ENCODE measurements at regions not wholly inside any gene's neighbourhood (a gene's known extent, or its start where the extent isn't known, plus 50 kb on each side); places are given as distances from the start of the nearest gene placed in this dataset.

DNA sequence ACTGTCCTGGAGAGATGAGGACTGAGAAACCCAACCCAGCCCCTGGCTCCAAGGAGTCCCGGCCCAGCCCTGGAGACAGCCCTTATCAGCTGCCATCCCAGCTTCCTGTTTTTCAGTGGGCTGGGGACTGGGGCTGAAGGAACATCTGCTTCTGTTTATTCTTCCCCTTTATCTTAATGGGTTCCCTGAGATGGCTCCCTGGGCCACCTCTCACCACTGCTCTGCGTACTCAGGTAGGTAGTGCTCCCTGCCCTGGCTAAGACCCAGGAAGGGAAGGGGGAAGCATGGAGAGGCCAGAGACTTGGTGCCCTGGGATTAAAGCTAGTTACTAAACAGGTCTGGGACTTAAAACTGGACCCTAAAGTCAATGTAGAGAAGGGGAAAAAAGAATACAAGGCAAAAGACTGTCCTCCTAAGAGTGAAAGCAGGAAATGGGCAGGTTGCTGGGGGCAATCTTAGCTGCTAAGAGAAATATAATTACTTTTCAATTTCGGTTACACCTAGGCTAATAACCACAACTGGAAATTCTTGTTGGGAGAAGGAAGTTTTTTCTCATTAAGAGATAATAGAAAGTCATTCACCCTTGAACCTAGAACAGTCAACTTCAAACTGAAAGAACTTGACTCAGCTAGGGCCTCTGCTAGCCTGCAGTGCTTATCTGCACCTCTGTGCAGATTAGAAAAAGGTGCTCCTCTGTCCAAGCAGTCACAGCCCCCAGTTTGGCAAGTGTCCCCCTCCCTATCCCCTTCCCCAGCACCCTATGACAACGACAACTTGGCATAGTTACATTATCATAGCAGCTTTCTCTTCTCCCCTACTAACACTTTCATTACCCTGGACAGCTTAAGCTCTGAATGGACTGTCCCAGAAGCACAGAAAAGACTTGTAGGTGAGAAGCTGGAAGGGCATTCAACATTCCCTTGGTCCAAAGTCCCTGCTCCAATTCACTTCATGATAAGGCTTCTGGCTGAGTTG is 65.6 kb upstream of the KDM7A start:
- FAIRE-seq, result peak; percentile 54
- DNase-seq (ENCODE audit: extremely low spot score, insufficient read length, low read depth), result no peak

GRCh38 chr7:140239653-140239935 is 62.8 kb upstream of the KDM7A start:
- DNase-seq (ENCODE audit: extremely low spot score, insufficient read length, low read depth), result no peak
- no peak for FAIRE-seq

GRCh38 chr7:140238778-140239652 is 62.2 kb upstream of the KDM7A start:
- FAIRE-seq (no peak), DNase-seq (ENCODE audit: extremely low spot score, insufficient read length, low read depth) (no peak)

DNA sequence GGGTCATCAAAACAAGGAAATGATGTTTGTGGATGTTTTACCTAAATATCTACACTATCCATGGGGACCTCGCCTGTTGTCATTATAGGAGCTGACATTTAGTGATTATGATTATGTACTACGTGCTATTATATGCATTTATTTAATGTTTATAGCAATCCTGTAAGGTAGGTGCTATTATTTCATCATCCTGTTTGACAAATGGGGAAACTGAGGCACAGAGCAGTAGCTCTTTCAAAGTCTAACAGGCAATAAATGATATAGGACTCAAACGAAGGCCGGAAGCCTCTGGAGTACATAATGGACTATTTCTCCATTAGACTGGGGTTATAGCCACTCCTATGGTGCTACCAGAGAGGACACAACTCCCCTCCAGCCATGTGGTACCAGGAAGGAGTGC is 60.6 kb upstream of the KDM7A start:
- FAIRE-seq, result no peak
- no peak for DNase-seq (ENCODE audit: extremely low spot score, insufficient read length, low read depth)

DNA sequence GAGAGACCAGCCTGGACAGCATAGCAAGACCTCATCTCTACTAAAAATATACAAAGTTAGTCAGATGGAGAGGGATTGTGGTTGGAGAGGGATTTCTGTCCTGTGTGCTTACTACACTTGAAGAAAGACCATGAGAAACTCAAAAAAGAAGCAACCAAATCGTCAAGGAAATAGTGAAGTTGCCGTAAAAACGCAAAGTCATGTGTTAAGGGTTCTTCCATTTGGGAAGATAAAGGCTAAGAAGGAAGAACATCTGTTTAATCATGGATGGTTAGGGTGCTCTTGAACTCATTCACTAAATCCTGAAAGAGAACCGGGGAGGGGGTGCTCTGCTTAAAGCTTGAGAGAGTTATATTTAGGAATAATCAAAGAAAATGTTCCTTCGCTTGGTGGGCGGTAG is 59.8 kb upstream of the KDM7A start:
- FAIRE-seq, result no peak

GRCh38 chr7:140235114-140235513 is 58.3 kb upstream of the KDM7A start:
- FAIRE-seq (no peak), DNase-seq (ENCODE audit: extremely low spot score, insufficient read length, low read depth) (no peak)

More for the DNA sequence above, 59.8 kb upstream of the KDM7A start:
- DNase-seq (ENCODE audit: extremely low spot score, insufficient read length, low read depth), result no peak

DNA sequence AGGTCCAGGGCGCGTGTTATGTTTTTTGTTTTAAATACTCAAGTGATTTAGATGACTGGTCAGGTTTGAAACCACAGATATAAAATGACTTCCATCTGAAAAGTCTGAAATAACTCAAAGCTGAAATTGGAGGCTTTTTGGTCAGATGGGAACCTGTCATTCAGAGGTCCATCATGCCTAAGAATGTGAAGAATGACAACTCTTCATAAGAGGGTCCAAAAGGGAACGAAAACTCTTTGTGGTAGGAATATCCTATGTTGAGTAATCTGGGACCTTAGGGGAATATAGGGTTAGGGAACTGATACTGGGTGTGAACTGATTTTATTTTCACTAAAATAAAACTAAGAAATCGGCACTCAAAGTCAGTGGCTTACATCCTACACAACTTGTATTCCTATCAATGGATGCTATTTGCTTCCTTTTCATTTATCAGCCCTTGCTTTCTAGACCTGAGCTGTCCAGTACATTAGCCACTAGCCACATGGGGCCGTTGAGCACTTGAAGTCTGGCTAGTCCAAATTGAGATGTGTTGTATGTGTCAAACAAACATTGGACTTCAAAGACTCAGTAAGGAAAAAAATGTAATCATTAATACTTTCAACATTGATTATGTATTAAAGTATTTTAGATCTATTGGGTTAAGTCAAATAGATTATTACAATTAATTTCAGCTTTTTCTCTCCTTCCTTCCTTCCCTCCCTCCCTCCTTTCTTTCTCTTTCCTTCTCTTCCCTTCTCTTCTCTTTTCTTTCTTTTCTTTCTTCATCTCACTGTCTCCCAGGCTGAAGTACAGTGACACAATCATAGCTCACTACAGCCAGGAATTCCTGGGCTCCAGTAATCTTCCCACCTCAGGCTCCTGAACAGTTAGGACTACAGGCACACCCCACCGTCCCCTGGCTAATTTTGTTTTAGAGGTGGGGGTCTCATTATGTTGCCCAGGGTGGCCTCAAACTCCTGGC is 56.5 kb upstream of the KDM7A start:
- no peak for FAIRE-seq
- DNase-seq (ENCODE audit: extremely low spot score, insufficient read length, low read depth), result no peak

DNA sequence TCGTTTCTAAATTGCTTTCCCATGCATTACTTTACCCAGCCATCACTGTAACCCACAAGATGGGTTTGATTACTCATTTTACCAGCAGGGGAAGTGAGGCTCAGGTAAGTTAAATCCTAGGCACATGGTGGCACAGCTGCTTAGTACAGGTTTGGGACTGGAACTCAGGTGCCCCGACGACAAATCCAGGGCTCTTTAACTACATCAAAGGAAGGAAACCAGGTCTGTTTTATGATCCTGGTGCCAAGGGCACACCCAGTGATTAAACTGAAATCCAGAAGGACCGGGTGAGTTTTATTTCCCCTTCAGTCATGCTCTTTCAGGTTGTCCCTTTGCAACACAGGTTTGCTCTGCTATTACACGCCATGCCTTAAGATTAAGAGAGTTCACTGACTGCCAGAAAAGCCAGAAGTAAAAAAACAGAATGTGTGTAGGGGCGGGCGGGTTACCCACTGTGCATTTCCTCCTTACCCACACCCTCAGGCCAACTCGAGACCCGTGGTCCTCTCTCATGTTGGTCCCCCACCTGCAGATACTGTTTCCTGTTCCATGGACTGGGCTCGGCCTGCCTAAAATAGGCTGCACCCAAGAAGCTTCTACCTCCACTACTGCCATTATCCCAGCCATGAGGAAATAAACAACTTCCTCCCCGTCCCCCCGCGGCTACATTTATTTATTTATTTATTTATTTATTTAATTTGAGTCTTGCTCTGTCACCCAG is 55.1 kb upstream of the KDM7A start:
- DNase-seq (ENCODE audit: extremely low spot score, insufficient read length, low read depth), result no peak
- no peak for FAIRE-seq

DNA sequence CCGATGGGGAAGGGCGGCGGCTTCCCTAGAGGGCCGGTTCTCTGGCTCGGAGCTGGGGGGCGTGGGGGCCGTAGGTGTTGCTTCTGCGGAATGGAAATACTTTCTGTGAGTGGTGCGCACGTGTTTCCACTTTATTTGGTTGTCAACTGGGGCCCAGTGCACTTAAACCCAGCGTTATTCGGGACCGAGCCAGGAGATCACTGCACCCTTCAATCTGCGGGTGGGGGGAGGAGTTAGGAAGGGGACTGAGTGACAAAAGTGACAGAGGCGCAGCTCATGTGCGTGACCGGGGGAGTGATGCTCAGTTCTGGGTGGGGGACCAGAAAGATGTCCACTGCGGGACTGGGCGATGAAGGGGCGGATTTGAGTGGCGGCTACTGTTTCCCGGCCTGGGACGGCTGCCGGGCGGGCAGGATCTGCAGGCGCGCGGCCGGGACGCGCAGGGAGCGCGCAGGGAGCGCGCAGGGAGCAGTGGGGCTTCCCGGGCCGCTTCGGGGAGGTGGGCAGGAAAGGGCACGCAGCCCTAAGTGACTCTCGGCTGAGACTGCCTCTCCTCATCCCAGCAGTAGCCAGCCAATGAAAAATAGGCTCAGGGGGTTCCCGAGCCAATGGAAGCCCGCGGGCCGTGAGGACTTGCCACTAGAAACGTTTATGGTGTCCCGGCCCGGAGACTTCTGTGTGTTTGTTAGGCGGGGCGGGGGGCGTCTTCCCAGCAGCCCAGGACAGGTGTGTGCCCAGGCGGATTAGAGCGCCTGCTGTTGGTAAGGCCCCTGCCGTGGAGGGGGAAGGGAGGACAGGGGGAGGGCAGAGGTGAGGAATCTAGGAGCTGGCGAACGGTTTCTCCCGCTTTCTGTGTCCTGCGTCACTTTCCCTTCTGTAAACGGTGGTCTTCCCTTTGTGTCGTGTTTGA is 54.3 kb upstream of the KDM7A start:
- FAIRE-seq (no peak), DNase-seq (ENCODE audit: extremely low spot score, insufficient read length, low read depth) (no peak)

- FAIRE-seq, result no peak
- no peak for DNase-seq (ENCODE audit: extremely low spot score, insufficient read length, low read depth)
Measured at GRCh38 chr7:140230516-140230860, 53.7 kb upstream of the KDM7A start.

DNA sequence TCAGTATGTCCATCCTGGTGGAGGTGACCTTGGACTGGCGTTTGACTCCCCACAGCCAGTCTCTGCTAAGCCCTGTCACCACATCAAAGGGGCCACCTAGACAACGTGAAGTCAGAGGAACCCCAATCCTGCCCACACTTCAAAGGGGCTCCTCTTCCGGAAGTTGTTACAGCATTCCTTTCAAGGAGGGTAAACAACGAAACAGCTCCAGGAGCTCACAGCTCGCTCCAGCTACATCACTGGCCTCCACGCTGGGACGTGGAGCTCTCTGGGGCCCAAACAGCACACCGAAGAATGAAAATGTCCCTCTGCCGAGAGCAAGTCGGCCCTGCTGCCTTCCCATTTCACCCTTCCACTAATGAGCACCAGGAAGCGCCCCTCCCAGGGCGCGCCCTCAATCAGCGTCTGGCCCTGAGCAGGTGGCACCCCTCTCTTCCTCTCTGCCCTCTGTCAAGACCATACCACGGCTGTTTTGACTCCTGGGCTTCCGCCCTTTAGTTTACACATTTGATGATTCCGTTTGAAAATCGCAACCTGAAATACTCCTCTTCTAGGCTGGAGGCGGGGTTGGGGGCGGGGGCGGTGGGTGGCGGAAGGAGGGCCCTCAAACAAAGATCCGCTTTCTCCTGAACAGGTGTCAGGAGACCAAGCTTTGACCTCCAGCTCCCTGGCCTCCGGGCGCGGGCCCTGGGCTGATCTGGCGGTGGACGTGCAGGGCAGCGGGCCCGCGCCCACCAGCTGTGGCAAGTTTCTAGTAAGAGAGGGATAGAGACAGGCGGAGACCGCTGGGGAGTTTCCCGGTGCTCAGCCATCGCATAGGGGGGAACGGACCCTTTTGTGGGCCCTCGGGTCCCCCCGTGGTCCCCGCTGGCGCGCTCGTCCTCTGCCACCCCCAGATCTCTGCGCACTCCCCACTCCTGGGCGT is 53.1 kb upstream of the KDM7A start:
- no peak for FAIRE-seq
- DNase-seq (ENCODE audit: extremely low spot score, insufficient read length, low read depth), result no peak

- DNase-seq (ENCODE audit: extremely low spot score, insufficient read length, low read depth), result no peak
- no peak for FAIRE-seq
Measured at GRCh38 chr7:140229101-140229525, 52.3 kb upstream of the KDM7A start.
